HPDE6-E6E7 (cell line): ENCODE measurements at regions not wholly inside any gene's neighbourhood (a gene's known extent, or its start where the extent isn't known, plus 50 kb on each side); places are given as distances from the start of the nearest gene placed in this dataset.
"Not testable (repeated sequence)": the region's sequence is repeated elsewhere in the genome, so short reads cannot be mapped to it uniquely, and the experiment has no call there.

Experiments used
- DNase-seq: peaks from one replicate; pipeline ENCODE4 v3.0.0; 2011; ENCODE audit warnings: missing footprints; ENCODE audit errors: extremely low spot score

- DNase-seq, result no peak
Measured at GRCh38 chr10:30734901-30735300, 105.3 kb upstream of the LYZL2 start.

GRCh38 chr10:30732671-30733070 is 103.1 kb upstream of the LYZL2 start:
- no peak for DNase-seq

GRCh38 chr10:30731963-30732362 is 102.4 kb upstream of the LYZL2 start:
- DNase-seq, result no peak

- no peak for DNase-seq
Measured at GRCh38 chr10:30730306-30730705, 100.8 kb upstream of the LYZL2 start.

GRCh38 chr10:30728766-30729165 is 99.2 kb upstream of the LYZL2 start:
- DNase-seq, result no peak

- no peak for DNase-seq
Measured at GRCh38 chr10:30728127-30728526, 98.6 kb upstream of the LYZL2 start.

GRCh38 chr10:30727524-30727923 is 98.0 kb upstream of the LYZL2 start:
- DNase-seq, result no peak

GRCh38 chr10:30726783-30727414 is 97.3 kb upstream of the LYZL2 start:
- DNase-seq, result not testable (repeated sequence)

DNA sequence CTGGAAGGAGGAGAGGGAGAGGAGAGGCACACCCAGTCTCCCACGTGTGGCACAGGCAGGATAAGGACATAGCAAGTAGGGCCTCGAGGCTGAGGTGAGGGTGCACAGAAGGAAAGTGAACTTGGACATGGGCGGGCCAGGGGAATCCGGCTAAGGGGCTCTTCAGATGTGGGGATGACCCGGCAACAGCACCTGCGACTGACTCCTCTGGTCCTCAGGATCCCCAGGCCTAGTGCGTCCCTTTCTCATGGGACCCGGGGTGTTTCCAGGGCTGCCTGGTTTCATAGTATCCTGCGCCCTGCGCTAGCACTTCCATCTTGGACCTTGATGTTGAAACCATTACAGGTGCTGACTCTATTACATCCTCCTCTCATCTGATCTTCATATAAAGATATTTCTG is 96.1 kb upstream of the LYZL2 start:
- no peak for DNase-seq

- no peak for DNase-seq
Measured at GRCh38 chr10:30724296-30724695, 94.7 kb upstream of the LYZL2 start.

DNA sequence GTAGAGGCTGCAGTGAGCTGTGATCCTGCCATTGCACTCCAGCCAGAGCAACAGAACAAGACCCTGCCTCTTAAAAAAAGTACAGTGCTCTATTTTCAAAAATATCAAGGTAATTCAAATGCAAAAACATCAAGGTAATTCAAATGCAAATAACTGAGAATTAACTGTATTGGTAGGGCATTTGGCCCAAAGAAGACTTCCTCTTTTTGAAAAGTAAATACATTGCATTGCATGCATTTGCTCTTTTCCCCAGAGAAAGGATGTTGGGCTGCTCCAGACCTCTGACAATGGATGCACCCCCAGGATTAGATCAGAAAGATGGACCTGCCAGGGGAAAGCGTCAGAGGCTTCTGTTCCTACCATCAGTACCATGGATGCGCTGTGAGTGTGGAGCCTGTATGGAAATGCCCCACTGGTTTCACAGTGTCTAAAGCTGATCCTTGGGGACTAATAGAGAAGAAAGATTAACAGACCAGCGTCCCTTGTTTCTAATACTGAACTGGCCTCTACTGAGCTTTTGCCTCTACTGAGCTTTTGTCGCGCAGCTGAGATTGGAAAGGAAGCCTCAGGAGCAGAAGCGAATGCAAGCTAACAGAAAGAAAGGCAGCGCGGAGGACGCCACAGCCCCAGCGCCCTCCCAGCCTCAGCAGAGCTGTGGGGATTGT is 93.5 kb upstream of the LYZL2 start:
- no peak for DNase-seq

DNA sequence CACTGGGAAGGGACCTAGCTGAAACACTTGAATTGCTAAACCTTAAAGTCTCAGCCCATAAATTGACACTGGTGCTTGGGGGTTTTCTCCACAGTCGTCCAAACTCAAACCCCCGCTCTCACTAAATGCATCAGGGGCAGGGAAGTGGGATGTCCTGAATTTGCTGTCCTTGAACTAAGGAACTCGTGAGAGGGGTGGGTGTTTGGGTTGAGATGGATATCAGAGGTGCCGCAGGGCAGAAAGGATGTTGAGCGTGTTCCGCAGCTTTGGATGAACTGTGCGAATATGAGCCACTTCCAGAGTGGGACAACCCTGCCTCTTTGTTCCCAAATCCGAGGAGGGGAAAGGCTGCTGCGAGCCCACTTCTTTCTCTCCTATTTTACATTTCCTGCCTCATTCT is 90.3 kb upstream of the LYZL2 start:
- DNase-seq, result no peak

- no peak for DNase-seq
Measured at GRCh38 chr10:30709700-30710358, 80.3 kb upstream of the LYZL2 start.

- DNase-seq, result no peak
Measured at GRCh38 chr10:30709229-30709628, 79.7 kb upstream of the LYZL2 start.

DNA sequence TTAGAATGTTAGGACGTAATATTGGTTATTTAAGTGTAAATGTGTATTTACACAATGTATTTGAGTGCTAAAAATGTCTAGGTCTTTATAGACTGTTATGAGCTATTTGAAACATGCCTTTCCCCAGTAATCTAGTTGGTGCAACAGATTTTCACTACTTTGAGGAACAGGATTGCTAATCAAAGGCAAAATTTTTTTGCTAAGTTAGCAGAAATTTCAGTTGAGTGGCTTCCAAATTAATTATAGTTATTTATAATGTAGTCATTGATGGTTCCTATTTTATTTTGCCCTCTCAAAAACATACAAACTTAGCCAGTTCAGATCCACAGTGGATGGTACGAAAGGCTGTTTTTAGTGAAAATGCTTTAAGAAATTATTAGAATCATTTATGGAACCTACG is 78.7 kb upstream of the LYZL2 start:
- no peak for DNase-seq

DNA sequence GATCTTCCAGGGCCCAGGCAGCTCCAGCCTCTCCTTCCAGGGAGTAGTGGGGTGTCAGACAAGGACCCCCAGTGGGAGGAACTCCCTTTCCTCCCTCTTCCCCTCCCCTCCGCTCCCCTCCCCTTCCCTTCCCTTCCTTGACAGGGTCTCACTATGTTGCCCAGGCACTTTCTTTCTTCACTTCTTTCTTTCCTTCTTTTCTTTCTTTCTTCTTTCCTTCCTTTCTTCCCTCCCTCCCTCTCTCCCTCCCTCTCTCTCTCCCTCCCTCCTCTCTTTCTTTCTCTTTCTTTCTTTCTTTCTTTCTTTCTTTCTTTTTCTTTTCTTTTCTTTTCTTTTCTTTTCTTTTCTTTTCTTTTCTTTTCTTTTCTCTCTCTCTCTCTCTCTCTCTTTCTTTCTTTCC is 76.6 kb upstream of the LYZL2 start:
- not testable (repeated sequence) for DNase-seq

- no peak for DNase-seq
Measured at GRCh38 chr10:30705625-30706149, 76.1 kb upstream of the LYZL2 start.

DNA sequence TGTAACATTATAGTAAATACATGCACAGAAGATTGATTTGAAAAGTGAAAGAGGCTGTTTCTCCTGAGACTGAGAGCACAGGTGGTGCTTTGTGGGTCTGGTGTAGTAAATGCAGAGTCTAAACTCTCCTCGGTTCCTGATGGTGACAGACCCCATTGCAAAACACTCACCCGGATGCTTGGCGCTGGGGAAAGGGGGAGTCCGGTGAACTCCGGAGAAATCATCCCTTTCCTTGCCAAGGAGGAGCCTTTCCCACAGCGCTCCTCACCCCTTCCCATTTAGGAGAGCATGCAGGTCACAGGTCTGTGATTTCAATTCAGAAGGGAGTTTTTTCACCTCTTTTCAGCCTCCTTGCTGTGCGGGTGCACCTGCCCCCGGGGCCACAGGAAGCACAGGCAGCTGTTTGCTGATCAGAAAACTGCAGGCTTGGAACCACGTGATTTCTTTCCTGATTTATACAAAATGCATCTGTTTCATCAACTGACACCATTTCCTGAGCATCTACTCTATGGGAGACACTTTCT is 75.6 kb upstream of the LYZL2 start:
- no peak for DNase-seq

- not testable (repeated sequence) for DNase-seq
Measured at GRCh38 chr10:30704601-30705100, 75.1 kb upstream of the LYZL2 start.

DNA sequence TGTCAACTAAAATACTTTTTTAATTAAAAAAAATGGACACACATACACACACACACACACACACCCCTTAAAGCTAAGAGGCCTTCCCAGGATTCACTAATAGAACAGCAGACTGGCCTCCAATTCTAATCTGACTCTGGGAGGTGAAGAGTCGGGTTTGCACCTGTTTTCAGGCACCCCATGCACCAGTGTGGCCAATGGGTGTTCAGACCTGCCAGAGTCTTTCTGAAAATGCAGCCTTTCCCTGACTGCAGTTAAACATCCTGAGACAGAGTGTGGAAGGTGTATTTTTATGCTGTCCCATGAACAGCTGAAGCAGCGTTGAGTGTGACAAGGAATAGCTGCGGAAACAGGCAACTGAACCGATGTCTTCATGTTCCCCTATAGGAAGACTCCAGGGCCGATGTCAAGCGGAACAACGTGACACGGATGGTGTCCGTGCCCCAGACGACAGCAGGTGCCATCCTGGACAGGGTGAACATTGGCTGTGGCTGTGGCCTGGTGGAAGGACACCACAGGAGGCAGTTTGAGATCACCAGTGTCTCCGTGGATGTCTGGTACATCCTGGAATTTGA is 74.6 kb upstream of the LYZL2 start:
- DNase-seq, result no peak

DNA sequence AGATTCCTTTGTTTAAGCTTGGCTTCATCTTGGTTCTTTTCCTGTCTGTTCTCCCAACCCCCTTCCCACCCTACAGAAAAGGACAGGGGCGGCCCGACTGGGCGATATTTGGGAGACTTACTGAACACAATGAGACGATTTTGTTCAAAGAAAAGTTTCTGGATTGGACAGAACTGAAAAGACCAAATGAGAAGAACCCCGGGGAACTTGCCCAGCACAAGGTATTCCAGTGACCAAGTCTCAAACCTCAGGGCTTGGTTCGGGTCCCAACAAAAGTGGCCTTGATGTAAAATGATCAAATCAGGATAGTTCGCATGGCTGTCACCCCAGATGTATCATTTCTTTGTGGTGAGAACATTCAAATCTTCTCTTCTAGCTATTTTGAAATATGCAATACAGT is 73.9 kb upstream of the LYZL2 start:
- DNase-seq, result not testable (repeated sequence)

- DNase-seq, result no peak
Measured at GRCh38 chr10:30702860-30703259, 73.3 kb upstream of the LYZL2 start.
